HG02938 (cell line): ENCODE measurements at regions not wholly inside any gene's neighbourhood (a gene's known extent, or its start where the extent isn't known, plus 50 kb on each side); places are given as distances from the start of the nearest gene placed in this dataset.

Source experiments
- ATAC-seq: cut with Tn5 transposase; IDR thresholded peaks from one replicate; pipeline ENCODE4 v1.9.1; 2021; ENCODE audit warnings: mild to moderate bottlenecking, moderate library complexity; ENCODE audit not compliant: unreplicated experiment

DNA sequence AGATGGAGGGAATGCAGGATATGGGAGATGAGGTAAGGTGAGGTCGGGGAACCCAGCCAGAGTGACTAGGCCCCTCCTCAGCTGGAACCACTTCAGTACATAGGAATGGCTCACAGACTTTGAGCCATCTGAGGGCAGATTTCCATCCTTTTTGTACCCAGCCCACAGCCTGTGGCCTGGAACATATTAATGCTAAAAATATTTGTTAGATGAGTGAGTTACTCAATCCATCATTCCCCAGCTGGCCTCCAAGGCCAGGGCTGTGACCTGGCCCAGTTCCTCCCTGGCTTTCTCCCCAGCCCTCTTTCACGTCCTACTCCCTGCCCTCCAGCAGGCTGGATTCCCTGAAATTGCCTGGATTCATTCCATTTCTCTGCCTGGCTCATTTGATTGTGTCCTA, 57.2 kb upstream of the PRDM11 start:
- no peak for ATAC-seq

DNA sequence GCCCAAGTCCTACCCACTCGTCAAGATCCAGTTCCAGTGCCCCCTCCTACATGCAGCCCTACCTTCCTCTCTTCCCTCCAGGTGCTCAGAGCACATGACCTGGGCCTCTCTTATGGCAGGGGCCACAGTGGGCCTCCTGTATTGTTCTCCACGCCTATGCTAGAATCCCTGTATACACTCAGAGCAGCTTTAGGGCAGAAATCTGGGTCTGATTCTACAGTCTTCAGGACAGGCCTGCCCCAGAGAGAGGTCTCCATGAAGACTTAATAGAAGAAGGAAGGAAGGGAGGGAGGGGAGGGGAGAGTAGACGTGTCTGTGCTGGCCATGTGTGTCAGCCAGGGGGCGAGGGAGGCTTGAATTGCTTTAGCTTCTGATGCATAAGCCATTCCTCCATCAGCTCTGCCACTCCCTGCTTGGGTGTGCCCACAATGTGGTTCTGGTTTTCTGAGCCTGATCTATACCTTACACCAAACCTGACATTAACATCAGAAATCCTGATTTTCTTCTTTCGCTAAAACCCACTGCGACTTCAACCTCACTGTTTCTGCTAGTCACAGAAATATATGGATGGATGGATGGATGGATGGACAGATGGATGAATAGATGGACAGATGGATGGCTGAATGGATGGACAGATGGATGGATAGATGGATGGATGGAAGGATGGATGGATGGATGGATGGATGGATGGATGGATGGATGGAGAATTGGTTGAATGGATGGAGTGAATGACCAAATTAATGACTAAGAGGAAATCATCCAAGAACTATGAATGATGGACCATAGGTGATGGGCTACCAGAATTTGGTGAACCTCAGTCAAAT, 56.6 kb upstream of the PRDM11 start:
- ATAC-seq: no peak

DNA sequence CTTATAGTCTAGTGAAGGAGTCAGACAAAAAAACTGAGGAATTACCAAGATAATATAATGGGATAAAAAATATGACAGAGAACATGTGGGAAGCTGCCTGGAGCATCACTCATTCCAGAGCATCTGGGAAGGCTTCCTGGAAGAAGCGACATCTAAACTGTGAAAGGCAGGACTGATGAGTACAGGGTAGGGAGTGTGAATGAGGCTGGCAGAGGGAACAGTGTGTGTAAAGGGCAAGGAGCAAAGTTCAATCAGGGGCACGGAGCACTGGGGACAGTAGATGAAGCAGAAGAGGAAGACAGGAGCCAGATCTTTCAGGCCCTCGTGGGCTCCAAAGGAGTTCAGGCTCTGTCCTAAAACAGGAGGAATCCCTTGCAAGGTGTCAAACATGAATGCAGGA, 55.8 kb upstream of the PRDM11 start:
- ATAC-seq: no peak

DNA sequence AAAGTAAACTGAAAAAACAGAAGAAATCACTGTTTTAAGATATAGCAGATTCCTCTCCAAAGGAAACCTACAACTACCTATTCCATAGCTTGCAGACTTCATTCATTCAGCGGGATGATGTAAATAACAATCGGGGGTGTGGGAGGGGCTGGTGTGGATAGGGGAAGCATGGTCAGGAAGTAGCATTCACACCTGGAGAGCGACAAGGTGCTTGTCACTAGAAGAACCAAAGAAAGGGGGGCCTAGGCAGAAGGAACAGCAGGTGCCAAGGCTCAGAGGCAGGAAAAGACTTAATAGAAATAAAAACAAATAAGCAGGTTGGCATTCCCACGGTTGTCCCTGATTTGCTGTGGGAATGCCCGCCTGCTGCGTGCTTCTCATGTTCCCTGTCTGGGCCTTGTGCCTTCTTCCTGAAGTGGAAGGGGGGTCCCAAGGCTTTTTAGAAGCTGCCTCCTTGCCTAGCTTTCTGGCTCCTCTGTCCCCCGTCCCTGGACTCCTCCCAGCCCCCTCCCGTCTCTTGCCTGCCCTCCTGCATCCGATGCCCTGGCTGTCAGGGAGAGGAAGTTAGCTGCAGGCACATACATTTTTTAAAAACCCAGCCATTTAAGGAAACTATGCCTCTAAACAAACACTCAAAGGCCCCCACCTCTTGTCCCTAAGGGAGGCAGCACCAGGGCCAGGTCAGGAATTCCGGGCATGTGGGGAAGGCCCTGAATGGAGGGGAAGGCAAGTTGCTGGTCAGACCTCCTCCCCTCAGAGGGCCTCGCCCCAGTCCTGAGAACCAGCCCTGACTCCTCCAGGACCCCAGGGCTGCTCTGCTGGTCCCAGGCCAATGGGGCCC, 54.7 kb upstream of the PRDM11 start:
- no peak for ATAC-seq

DNA sequence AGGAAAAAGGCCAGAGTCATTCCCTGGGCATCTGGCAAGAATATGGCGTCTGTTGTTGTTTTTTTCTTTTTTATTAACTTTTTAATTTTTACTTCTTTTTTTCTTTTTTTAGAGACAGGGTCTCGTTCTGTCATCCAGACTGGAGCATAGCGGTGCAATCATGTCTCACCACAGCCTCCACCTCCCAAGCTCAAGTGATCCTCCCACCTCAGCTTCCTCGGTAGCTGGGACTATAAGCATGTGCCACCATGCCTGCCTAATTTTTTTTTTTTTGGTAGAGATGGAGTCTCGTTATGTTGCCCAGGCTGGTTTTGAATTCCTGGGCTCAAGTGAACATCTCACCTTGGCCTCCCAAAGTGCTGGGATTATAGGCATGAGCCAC, 54.0 kb upstream of the PRDM11 start:
- no peak for ATAC-seq

DNA sequence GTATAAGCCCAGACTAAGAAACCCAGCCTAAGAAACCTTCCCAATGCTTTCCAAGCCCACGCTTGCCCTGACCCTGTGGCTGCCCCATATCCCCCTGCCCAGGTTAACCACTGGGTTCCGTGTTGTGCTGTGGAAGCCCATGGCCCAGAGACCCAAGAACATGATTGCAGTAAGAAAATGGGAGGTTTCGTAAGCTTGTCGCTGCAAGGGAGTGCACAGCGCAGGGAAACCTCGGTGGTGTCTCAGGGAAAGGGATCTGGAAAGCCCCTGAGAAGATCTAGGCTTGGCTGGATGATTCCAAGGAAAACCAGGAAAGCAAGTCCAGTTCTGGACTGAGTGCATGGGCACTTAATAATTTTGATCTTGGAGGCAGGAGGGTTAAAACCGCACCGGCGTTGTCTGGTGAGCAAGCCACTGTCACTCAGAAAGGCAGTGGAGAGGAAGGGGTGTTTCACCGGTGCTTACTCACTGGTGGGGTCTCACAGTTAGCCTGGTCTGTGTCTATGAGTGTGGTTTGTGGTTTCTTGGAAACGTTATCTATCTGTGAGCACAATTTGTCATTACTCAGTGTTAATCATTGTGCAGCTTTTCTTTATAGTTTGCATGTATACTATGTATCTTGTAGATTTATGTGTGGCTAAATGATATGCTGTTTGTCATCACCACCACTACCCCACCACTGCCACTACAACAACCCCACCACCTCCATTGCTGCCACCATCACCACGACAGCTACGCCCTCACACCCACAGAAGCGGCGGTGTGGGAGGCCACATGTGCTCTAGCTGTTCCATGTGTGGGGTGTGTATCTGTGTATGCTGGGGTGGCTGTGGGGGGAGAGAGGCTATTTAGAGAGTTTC, 53.3 kb upstream of the PRDM11 start:
- no peak for ATAC-seq

DNA sequence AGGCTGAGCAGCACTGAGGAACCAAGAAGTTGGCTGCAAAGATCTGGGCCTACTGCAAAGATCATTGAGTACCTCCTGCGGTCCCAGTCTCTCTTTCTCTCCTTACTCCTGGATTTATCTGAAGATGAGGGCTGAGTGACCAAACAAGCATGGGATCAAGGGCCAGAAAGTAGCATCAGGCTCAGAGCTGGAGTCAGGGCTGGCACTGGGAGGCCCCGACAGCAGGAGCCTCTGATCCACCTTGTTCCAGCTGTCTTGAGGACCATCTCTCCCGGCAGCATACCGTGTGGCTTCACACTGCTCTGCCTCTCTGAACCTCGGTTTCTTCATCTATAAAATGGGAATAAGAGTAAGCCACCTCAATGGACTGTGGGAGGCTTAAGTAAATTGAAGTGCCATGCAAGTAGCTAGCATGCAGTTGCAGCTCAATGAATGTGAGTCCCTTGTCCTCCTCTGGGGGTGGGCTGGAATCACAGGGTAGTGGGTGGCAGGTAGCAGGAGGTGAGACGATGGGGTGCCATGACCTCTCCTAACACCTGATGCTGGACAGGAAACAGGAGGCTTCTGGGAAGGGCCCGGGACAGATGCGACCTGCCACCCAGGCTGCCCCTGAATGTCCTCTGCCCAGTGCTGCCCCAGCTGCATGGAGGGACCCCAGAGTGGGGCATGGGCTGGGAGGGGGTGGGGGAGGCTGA, 52.5 kb upstream of the PRDM11 start:
- ATAC-seq: no peak

DNA sequence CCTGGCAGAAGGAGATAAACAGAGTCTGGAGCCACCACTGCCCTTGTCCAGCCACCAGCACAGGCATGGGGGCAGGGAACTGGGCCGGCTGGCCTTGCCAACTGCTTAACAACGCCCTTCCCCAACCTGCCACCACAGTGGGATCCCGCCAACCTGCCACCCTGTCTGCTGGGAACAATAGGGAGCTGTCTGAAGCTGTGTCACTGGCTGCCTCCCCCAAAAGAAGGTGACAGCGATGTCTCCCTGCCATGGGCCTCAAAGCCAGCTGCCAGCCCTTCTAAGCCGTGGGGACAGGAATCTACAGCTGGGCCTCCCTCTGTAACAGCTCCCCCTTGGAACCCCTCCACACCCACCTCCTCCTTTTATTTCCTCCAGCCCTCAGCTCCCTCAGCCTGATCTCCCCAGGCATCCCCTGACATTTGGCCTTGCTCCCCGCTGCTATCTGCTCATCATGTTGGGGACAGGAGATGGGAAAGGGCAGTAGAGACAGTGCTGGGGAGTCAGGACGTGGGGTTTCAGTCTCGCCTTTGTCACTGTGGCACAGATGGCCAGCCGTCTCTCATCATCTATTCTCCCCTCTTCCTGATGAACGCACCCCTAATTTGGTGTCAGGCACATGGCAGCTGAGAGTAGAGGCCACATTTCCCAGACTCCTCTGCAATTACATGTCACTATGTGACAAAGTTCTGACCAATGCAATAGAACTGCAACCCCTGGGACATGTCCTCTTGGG, 51.3 kb upstream of the PRDM11 start:
- ATAC-seq: no peak

DNA sequence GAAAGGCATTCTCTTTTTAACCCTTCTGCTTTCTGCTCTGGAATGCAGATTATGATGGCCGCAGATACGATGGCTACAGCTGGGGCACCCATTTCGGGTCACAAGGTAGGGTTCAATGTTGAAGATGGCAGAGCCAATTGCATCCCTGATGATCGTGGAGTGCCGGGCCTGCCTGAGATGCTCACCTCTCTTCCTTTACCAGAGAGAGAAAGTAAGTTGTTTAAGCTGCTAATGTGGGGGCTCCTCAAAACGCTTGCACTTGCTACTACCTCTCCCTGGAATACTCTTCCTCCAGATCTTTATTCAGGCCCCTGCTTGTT, 50.8 kb upstream of the PRDM11 start:
- ATAC-seq: no peak

DNA sequence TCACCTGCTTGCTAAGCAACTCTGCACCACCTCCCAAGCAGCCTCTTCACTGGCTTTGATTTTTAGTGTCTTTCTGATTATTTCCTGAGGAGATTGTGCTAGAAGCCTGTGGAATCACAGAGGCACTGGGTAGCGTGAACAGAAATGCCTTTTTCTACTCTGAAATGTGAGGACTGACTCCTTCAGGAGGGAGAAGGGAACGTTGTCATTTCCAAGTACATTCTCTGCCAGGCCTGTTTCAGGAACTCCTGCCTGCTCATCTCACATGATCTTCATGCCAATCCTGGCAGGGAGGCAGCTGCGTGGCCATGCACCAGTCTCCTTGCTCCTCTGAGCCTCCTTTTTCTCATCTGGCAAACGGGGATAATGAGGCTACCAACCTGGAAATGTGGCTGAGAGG, 49.8 kb upstream of the PRDM11 start:
- ATAC-seq: no peak
